ENCODE measurements at regions not wholly inside any gene's neighbourhood (a gene's known extent, or its start where the extent isn't known, plus 50 kb on each side); places are given as distances from the start of the nearest gene placed in this dataset.

DNA sequence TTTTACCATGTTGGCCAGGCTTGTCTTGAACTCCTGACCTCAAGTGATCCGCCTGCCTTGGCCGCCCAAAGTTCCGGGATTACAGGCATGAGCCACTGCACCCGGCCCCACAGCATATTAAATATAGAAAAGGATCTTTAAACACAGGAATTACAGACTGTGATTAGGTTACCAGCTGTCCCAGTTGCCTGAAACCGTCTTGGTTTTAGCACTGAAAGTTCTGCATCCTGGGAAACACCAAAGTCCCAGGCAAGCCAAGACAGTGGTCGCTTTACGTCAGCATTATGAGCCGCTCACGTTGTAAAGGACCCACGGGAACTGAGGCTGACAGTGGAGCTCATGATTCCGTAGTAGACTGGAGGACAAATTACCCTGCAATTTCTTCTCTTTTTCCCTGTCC is 69.0 kb upstream of the FAM180A start:
- dilution Hi-C loops (cut with MboI; ENCODE audit: extremely low pct_ligation_motif_present, low sequenced_read_pairs) = no loop called here
- no peak overlapping the region for H3K27ac ChIP-seq (ENCODE audit: insufficient read depth, low read depth, low read length)
- H3K27me3 ChIP-seq (ENCODE audit: control insufficient read depth in 2 of 2, insufficient read depth in 2 of 2, low read length in 2 of 2) = no peaks in the 10 kb centered on the region
- H3K4me3 ChIP-seq (replicated peaks in 1 of 3; ENCODE audit: insufficient read depth in 1 of 3, low read depth in 1 of 3, low read length in 3 of 3) = no peak overlapping the region
- H3K9ac ChIP-seq (replicated peaks; ENCODE audit: extremely low read depth, insufficient read depth, low read length) = no peak overlapping the region
- no peaks in the 10 kb centered on the region for H3K79me2 ChIP-seq (ENCODE audit: control insufficient read depth, insufficient read depth, low read length)
- ChIA-PET CTCF (no interaction called here), POLR2A (no interaction called here)
- H3K4me1 ChIP-seq (ENCODE audit: control insufficient read depth, extremely low read depth, insufficient read depth, low read length) = no peaks in the 10 kb centered on the region
- no peaks in the 10 kb centered on the region for H3K9me3 ChIP-seq (replicated peaks; ENCODE audit: control insufficient read depth, insufficient read depth, low read length)
- no peaks in the 10 kb centered on the region for H4K20me1 ChIP-seq (replicated peaks; ENCODE audit: control insufficient read depth, extremely low read depth, insufficient read depth, low read length)
- no peaks in the 10 kb centered on the region for H3K9me1 ChIP-seq (replicated peaks; ENCODE audit: control insufficient read depth, extremely low read depth, insufficient read depth, low read length)
- TF ChIP-seq MYC (IDR thresholded peaks at IDR 0.05; ENCODE audit: low read depth, low read length) (no peak), GATA2 (IDR thresholded peaks at IDR 0.05; ENCODE audit: insufficient read depth, insufficient read length, low read depth, low read length) (no peak), POLR2AphosphoS5 (IDR thresholded peaks at IDR 0.05; ENCODE audit: insufficient read depth, low read depth, low read length) (no peak), FOS (IDR thresholded peaks at IDR 0.05; ENCODE audit: borderline replicate concordance, insufficient read depth, low read length) (no peak), EZH2 (IDR thresholded peaks at IDR 0.05; ENCODE audit: borderline replicate concordance, low read depth, low read length, severe bottlenecking) (no peak), POLR2A (IDR thresholded peaks at IDR 0.05; ENCODE audit: low read depth, low read length) (no peak)
- TF ChIP-seq, protein P1, sequence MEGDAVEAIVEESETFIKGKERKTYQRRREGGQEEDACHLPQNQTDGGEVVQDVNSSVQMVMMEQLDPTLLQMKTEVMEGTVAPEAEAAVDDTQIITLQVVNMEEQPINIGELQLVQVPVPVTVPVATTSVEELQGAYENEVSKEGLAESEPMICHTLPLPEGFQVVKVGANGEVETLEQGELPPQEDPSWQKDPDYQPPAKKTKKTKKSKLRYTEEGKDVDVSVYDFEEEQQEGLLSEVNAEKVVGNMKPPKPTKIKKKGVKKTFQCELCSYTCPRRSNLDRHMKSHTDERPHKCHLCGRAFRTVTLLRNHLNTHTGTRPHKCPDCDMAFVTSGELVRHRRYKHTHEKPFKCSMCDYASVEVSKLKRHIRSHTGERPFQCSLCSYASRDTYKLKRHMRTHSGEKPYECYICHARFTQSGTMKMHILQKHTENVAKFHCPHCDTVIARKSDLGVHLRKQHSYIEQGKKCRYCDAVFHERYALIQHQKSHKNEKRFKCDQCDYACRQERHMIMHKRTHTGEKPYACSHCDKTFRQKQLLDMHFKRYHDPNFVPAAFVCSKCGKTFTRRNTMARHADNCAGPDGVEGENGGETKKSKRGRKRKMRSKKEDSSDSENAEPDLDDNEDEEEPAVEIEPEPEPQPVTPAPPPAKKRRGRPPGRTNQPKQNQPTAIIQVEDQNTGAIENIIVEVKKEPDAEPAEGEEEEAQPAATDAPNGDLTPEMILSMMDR (IDR thresholded peaks at IDR 0.05; ENCODE audit: extremely low read depth in 1 of 2, insufficient read depth in 1 of 2, low read depth in 1 of 2, low read length in 2 of 2) = no peak
- DNase-seq (ENCODE audit: low read depth, low spot score) (no peak), FAIRE-seq (no peak)
- H2AFZ ChIP-seq (ENCODE audit: low read depth, low read length) = no peak overlapping the region
- intact Hi-C loops (cut with micrococcal nuclease) = no loop called here
- no TSS peak for BruUV-seq (replicated peaks)
- H3K4me2 ChIP-seq (ENCODE audit: insufficient read depth, low read length) = no peak overlapping the region
- no peaks in the 10 kb centered on the region for H3K36me3 ChIP-seq (ENCODE audit: control insufficient read depth in 2 of 2, extremely low read depth in 1 of 2, insufficient read depth in 2 of 2, low read length in 2 of 2)

DNA sequence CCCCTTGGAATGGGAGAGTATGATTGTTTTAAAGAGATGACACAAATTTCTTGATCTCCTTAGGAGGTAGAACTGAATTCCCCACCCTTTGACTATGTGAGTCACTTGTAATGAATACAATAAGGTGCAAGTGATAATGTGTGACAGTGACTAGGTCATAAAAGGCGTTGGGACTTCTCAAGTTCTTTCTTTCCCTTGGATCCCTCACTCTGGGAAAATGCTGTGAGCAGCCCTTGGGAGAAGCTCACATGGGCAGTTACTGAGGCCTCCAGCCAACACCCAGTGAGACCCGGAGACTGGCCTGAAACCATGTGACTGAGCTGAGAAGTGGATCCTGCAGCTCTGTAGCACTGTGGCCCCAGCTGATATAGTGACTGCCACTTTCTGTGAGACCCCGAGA is 66.4 kb upstream of the FAM180A start:
- intact Hi-C loops (cut with micrococcal nuclease) = no loop called here
- Histone ChIP-seq H3K9me3 (replicated peaks; ENCODE audit: control insufficient read depth, insufficient read depth, low read length) (no peaks in the 10 kb centered on the region), H3K9ac (replicated peaks; ENCODE audit: extremely low read depth, insufficient read depth, low read length) (no peak overlapping the region), H3K4me2 (ENCODE audit: insufficient read depth, low read length) (no peak overlapping the region), H3K4me3 (replicated peaks in 1 of 3; ENCODE audit: insufficient read depth in 1 of 3, low read depth in 1 of 3, low read length in 3 of 3) (no peak overlapping the region), H3K27me3 (ENCODE audit: control insufficient read depth in 2 of 2, insufficient read depth in 2 of 2, low read length in 2 of 2) (peaks cover 0 to 2% of the 10 kb centered on the region in 2 experiments), H4K20me1 (replicated peaks; ENCODE audit: control insufficient read depth, extremely low read depth, insufficient read depth, low read length) (no peaks in the 10 kb centered on the region), H3K4me1 (ENCODE audit: control insufficient read depth, extremely low read depth, insufficient read depth, low read length) (no peaks in the 10 kb centered on the region), H3K36me3 (ENCODE audit: control insufficient read depth in 2 of 2, extremely low read depth in 1 of 2, insufficient read depth in 2 of 2, low read length in 2 of 2) (no peaks in the 10 kb centered on the region), H3K9me1 (replicated peaks; ENCODE audit: control insufficient read depth, extremely low read depth, insufficient read depth, low read length) (no peaks in the 10 kb centered on the region), H2AFZ (ENCODE audit: low read depth, low read length) (no peak overlapping the region), H3K79me2 (ENCODE audit: control insufficient read depth, insufficient read depth, low read length) (no peaks in the 10 kb centered on the region), H3K27ac (ENCODE audit: insufficient read depth, low read depth, low read length) (no peak overlapping the region)
- DNase-seq (ENCODE audit: low read depth, low spot score) (no peak), FAIRE-seq (no peak)
- dilution Hi-C loops (cut with MboI; ENCODE audit: extremely low pct_ligation_motif_present, low sequenced_read_pairs) = no loop called here
- POLR2A ChIA-PET = no interaction called here
- no TSS peak for BruUV-seq (replicated peaks)
- TF ChIP-seq FOS (IDR thresholded peaks at IDR 0.05; ENCODE audit: borderline replicate concordance, insufficient read depth, low read length) = no peak
- no peak for TF ChIP-seq GATA2 (IDR thresholded peaks at IDR 0.05; ENCODE audit: insufficient read depth, insufficient read length, low read depth, low read length)
- no peak for TF ChIP-seq MYC (IDR thresholded peaks at IDR 0.05; ENCODE audit: low read depth, low read length)
- TF ChIP-seq JUN (IDR thresholded peaks at IDR 0.05; ENCODE audit: borderline replicate concordance, insufficient read depth, insufficient read length, low read depth) = no peak
- TF ChIP-seq, protein P2, sequence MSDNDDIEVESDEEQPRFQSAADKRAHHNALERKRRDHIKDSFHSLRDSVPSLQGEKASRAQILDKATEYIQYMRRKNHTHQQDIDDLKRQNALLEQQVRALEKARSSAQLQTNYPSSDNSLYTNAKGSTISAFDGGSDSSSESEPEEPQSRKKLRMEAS (IDR thresholded peaks at IDR 0.05; ENCODE audit: insufficient read depth, insufficient read length) = no peak
- TF ChIP-seq EZH2 (IDR thresholded peaks at IDR 0.05; ENCODE audit: borderline replicate concordance, low read depth, low read length, severe bottlenecking) = no peak
- TF ChIP-seq POLR2AphosphoS5 (IDR thresholded peaks at IDR 0.05; ENCODE audit: insufficient read depth, low read depth, low read length) = no peak
- TF ChIP-seq POLR2A (IDR thresholded peaks at IDR 0.05; ENCODE audit: low read depth, low read length) = no peak
- TF ChIP-seq, protein P1 (IDR thresholded peaks at IDR 0.05; ENCODE audit: extremely low read depth in 1 of 2, insufficient read depth in 1 of 2, low read depth in 1 of 2, low read length in 2 of 2) = no peak
- CTCF ChIA-PET = no interaction called here
